WI38 (cell line): ENCODE measurements at regions not wholly inside any gene's neighbourhood (a gene's known extent, or its start where the extent isn't known, plus 50 kb on each side); places are given as distances from the start of the nearest gene placed in this dataset.
"Not testable (repeated sequence)": the region's sequence is repeated elsewhere in the genome, so short reads cannot be mapped to it uniquely, and the experiment has no call there.

Experiments
- H3K4me3 ChIP-seq: 2 replicates; pipeline ENCODE4 v1.5.1; 2011; ENCODE audit warnings: low read depth, mild to moderate bottlenecking, control low read depth, low read length
- CTCF ChIP-seq: IDR thresholded peaks from 2 replicates; pipeline ENCODE4 v1.5.1; 2012; ENCODE audit warnings: low read depth, mild to moderate bottlenecking, control low read depth, low read length

- no peak for TF ChIP-seq CTCF
- H3K4me3 ChIP-seq: no peak overlapping the region
Measured at GRCh38 chr17:20934288-20934687, 108.5 kb downstream of the USP22 start.

GRCh38 chr17:20935740-20936139 lies 107.1 kb downstream of the USP22 start:
- no peak overlapping the region for H3K4me3 ChIP-seq
- no peak for TF ChIP-seq CTCF

- H3K4me3 ChIP-seq: no peak overlapping the region
- no peak for TF ChIP-seq CTCF
Measured at GRCh38 chr17:20938244-20938643, 104.6 kb downstream of the USP22 start.

GRCh38 chr17:20938988-20939615 lies 103.7 kb downstream of the USP22 start:
- no peak for TF ChIP-seq CTCF

GRCh38 chr17:20941872-20942271 lies 100.9 kb downstream of the USP22 start:
- no peak for TF ChIP-seq CTCF
- H3K4me3 ChIP-seq: no peak overlapping the region

More at GRCh38 chr17:20938988-20939615, 103.7 kb downstream of the USP22 start:
- no peak overlapping the region for H3K4me3 ChIP-seq

GRCh38 chr17:20944014-20944865 lies 98.6 kb downstream of the USP22 start:
- no peak for TF ChIP-seq CTCF
- no peak overlapping the region for H3K4me3 ChIP-seq

GRCh38 chr17:20947708-20948107 lies 95.1 kb downstream of the USP22 start:
- not testable (repeated sequence) for H3K4me3 ChIP-seq
